HepG2 (cell line): ENCODE measurements at regions not wholly inside any gene's neighbourhood (a gene's known extent, or its start where the extent isn't known, plus 50 kb on each side); places are given as distances from the start of the nearest gene placed in this dataset.
A peak's percentile ranks its signal among the peaks of the same experiment; 100 is the strongest.

Source experiments
- ATAC-seq: fragments of 200-7000 bp; cut with Tn5 transposase; 3 replicates; pipeline ENCODE4 v1.9.1; 2020; ENCODE audit warnings: mild to moderate bottlenecking, moderate library complexity
- BruUV-seq: library from RNA; stranded (reverse); fragments of 400-500 nt; replicated peaks from 2 replicates; lab custom pipeline; 2021; lab: Mats Ljungman, UMichigan
- CTCF ChIA-PET: fragments of 300-600 bp; formaldehyde crosslinking; extraction: SDS; loops from one replicate; lab custom pipeline; 2021; ENCODE audit warnings: low total read pairs, inconsistent platforms, low intra/inter-chr PET ratio; lab: Yijun Ruan, JAX
- POLR2A ChIA-PET: fragments of 350-600 bp; sonication (Branson Sonifier 250); formaldehyde crosslinking; loops from one replicate; lab custom pipeline; 2020; ENCODE audit warnings: antibody characterized with exemption, inconsistent platforms; lab: Yijun Ruan, JAX
- DNase-seq: peaks from one replicate; pipeline ENCODE4 v3.0.0-alpha.2; 2015; ENCODE audit warnings: low spot score
- FAIRE-seq: peaks from 3 replicates; lab custom pipeline; 2011; peaks lifted over from hg19 to GRCh38; lab: Jason Lieb, UNC
- H2AFZ ChIP-seq: one replicate; pipeline ENCODE4 v1.6.1; 2011; ENCODE audit warnings: low read length, inconsistent platforms
- H3K27ac ChIP-seq: fragments of 300-600 bp; 3 replicates; pipeline ENCODE4 v1.8.0; 2011; ENCODE audit warnings: mixed run types, mild to moderate bottlenecking, mixed read lengths, low read length, inconsistent platforms; ENCODE audit not compliant: insufficient read depth; ENCODE audit errors: extremely low read length
- H3K27me3 ChIP-seq, 2 experiments: fragments of 200-600 bp in 1 of 2; 2 replicates in 1 of 2; 3 replicates in 1 of 2; pipeline versions ENCODE4 v1.6.0 to v1.8.0; 2011; ENCODE audit warnings: low read length in 2 of 2, mild to moderate bottlenecking in 2 of 2, moderate library complexity in 2 of 2, inconsistent platforms in 1 of 2; ENCODE audit not compliant: insufficient read depth in 2 of 2, control insufficient read depth in 1 of 2
- H3K36me3 ChIP-seq, 2 experiments: fragments of 200-600 bp in 1 of 2; replicated peaks in 1 of 2; 2 replicates in 1 of 2; 3 replicates in 1 of 2; pipeline versions ENCODE4 v1.5.1 to v1.8.0; 2011; ENCODE audit warnings: low read length in 2 of 2, inconsistent platforms in 1 of 2; ENCODE audit not compliant: insufficient read depth in 2 of 2, control insufficient read depth in 1 of 2
- H3K4me1 ChIP-seq: 2 replicates; pipeline ENCODE4 v1.5.1; 2012; ENCODE audit warnings: low read length, inconsistent platforms; ENCODE audit not compliant: insufficient read depth
- H3K4me2 ChIP-seq: 2 replicates; pipeline ENCODE4 v1.6.0; 2011; ENCODE audit warnings: low read depth, low read length, inconsistent platforms
- H3K4me3 ChIP-seq, 3 experiments: fragments of 200-600 bp in 1 of 3; sonication (generic), shearing (Covaris generic) in 1 of 3; replicated peaks in 1 of 3; 2 replicates each; pipeline ENCODE4 v1.5.1; 2011 to 2016; ENCODE audit warnings: low read length in 3 of 3, inconsistent platforms in 2 of 3, low read depth in 2 of 3, mild to moderate bottlenecking in 2 of 3, control low read depth in 1 of 3, mixed read lengths in 1 of 3; ENCODE audit not compliant: insufficient read depth in 1 of 3
- H3K79me2 ChIP-seq: one replicate; pipeline ENCODE4 v1.6.1; 2011; ENCODE audit warnings: low read length, inconsistent platforms; ENCODE audit not compliant: insufficient read depth
- H3K9ac ChIP-seq: 2 replicates; pipeline ENCODE4 v1.6.0; 2011; ENCODE audit warnings: mild to moderate bottlenecking, low read depth, low read length, inconsistent platforms; ENCODE audit not compliant: insufficient read depth
- H3K9me3 ChIP-seq: 2 replicates; pipeline ENCODE4 v1.5.1; 2012; ENCODE audit warnings: mild to moderate bottlenecking, low read length
- H4K20me1 ChIP-seq: 2 replicates; pipeline ENCODE4 v1.6.0; 2011; ENCODE audit warnings: inconsistent platforms, mild to moderate bottlenecking, low read length, moderate library complexity; ENCODE audit not compliant: insufficient read depth
- ATF6 ChIP-seq: sonication (generic); formaldehyde crosslinking; conservative IDR thresholded peaks from 2 replicates; pipeline ENCODE4 v1.4.0; 2020; ENCODE audit warnings: missing genetic modification reagents
- MNT ChIP-seq: fragments of 450-650 bp; IDR thresholded peaks from 2 replicates; pipeline ENCODE4 v1.6.1; 2016
- ZNF101 ChIP-seq: sonication (generic); formaldehyde crosslinking; IDR thresholded peaks from 2 replicates; pipeline ENCODE4 v1.4.0; 2020; ENCODE audit warnings: mild to moderate bottlenecking, low read depth, missing genetic modification reagents, borderline replicate concordance
- ZNF713 ChIP-seq: sonication (generic); formaldehyde crosslinking; IDR thresholded peaks from 2 replicates; pipeline ENCODE4 v1.4.0; 2020; ENCODE audit warnings: mild to moderate bottlenecking, missing genetic modification reagents
- ZNF839 ChIP-seq: sonication (generic); formaldehyde crosslinking; IDR thresholded peaks from 2 replicates; pipeline ENCODE4 v1.4.0; 2020; ENCODE audit warnings: missing genetic modification reagents, mild to moderate bottlenecking, borderline replicate concordance
- WGBS: methylation state at CpG from one replicate; pipeline ENCODE4 v1.1.6; 2017; ENCODE audit warnings: low lambda C conversion rate; 5-methylcytosine and 5-hydroxymethylcytosine counted together
- in situ Hi-C: cut with HindIII; loops from 2 replicates; pipeline ENCODE4 v1.10.0; 2017; ENCODE audit warnings: low pct_unique_long_range_greater_than_20kb; ENCODE audit not compliant: extremely low pct_ligation_motif_present
- intact Hi-C: fragments of 100-400 bp; cut with micrococcal nuclease; formaldehyde crosslinking; loops from one replicate; pipeline ENCODE4 v1.10.0; 2022; ENCODE audit not compliant: unreplicated experiment

GRCh38 chr13:80117515-80117914 lies 223.4 kb downstream of the SPRY2 start:
- WGBS: 4% methylated on average over 2 of the region's 2 CpGs

More at GRCh38 chr13:80117515-80117914, 223.4 kb downstream of the SPRY2 start:
- Histone ChIP-seq H3K4me2 (no peak overlapping the region), H4K20me1 (no peaks in the 10 kb centered on the region), H3K79me2 (no peaks in the 10 kb centered on the region), H3K36me3 (no peaks in the 10 kb centered on the region), H3K27ac (no peak overlapping the region), H3K4me3 (no peak overlapping the region), H3K9me3 (no peaks in the 10 kb centered on the region), H3K27me3 (no peaks in the 10 kb centered on the region; a peak in 1 of 5 replicates), H3K9ac (no peak overlapping the region), H3K4me1 (no peaks in the 10 kb centered on the region), H2AFZ (no peak overlapping the region)
- TF ChIP-seq ZNF101 (CRISPR knock-in tag) (no peak), ZNF839 (no peak), ZNF713 (no peak), MNT (peak; percentile 95), ATF6 (CRISPR knock-in tag) (no peak)
- ChIA-PET POLR2A (no interaction called here), CTCF (no interaction called here)
- BruUV-seq: no TSS peak
- in situ Hi-C loops (no loop called here), intact Hi-C loops (no loop called here)
- no peak for DNase-seq
- no peak for ATAC-seq
- no peak for FAIRE-seq
